Activated CD4-positive, alpha-beta T cell treated with anti-CD3 and anti-CD28 coated beads for 24 hours (primary cell): ENCODE measurements at regions not wholly inside any gene's neighbourhood (a gene's known extent, or its start where the extent isn't known, plus 50 kb on each side); places are given as distances from the start of the nearest gene placed in this dataset.
"Not testable (repeated sequence)": the region's sequence is repeated elsewhere in the genome, so short reads cannot be mapped to it uniquely, and the experiment has no call there.

Experiments
- DNase-seq, 2 donors: peaks; one replicate each; pipeline ENCODE4 v3.0.0-alpha.2; 2020; ENCODE audit warnings: low read depth in 2 of 2

DNA sequence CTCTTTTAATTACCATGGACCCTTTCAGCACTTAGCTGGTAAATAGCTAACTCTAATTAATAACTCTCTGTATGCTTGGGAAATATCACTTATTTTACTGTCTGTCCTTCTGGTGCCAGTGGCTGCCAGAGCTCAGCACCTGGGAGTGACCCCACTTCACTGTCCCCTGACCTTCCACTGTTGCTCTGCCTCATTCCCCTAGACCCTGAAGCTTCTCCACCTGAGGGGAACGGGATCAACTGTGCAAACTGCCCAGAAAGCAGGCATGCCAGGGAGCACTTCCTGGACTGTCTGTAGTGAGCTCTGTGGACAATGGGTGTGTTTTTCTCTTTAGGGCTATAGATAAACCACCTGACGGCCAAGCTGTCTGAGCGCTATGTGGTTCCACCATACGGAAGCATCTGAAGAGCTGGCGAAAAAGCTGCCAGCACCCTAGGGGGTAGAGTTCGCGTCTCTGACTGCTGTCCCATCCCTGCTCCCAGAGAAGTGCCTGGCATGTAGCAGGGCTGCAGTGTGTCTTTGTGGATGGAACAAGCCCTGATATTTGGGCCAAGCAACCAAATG lies 106.3 kb upstream of the FOXA2 start:
- no peak for DNase-seq

GRCh38 chr20:22691369-22692118 lies 107.2 kb upstream of the FOXA2 start:
- DNase-seq: peak; percentile 24 to 33

DNA sequence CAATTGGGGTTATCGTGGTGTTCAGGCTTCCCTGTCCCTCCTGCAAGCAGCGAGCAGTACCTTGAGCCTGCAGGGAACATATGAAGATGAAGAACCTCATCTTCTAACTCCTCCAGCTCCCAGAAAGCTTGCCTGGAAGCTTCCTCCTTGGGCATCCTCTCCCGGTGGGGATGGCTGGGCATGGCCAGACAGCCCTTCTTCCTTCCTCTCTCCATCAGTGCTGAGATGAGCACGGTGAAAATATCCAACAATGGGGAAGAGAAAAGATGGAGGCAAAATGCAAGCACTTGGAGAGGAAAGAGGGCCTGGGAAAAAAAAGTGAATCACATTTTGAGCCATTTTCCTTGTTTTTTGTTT lies 107.7 kb upstream of the FOXA2 start:
- no peak for DNase-seq

- DNase-seq: not testable (repeated sequence)
These were observed 108.2 kb upstream of the FOXA2 start for GRCh38 chr20:22692620-22693019.

- DNase-seq: no peak
These were observed 112.4 kb upstream of the FOXA2 start for GRCh38 chr20:22696759-22697158.

GRCh38 chr20:22698259-22698842 lies 114.0 kb upstream of the FOXA2 start:
- DNase-seq: no peak

DNA sequence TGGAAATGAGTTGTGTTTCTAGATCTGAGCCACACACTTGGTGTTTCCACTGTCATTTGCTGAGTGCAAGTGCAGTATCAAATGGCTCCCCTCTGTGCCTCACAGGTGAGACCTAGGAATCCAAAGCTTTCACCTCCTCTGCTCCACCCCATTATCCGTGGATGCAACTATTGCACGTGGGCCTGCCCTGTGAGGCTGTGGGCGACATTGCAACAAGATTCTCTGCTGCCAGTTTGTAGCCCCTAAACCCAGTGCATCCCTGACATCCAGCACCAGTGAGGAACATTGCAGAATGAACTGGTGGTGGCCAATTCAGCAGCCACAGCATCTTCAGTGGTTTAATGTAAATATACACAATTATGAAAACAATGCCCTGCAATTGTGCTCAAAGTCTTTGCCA lies 115.0 kb upstream of the FOXA2 start:
- no peak for DNase-seq

DNA sequence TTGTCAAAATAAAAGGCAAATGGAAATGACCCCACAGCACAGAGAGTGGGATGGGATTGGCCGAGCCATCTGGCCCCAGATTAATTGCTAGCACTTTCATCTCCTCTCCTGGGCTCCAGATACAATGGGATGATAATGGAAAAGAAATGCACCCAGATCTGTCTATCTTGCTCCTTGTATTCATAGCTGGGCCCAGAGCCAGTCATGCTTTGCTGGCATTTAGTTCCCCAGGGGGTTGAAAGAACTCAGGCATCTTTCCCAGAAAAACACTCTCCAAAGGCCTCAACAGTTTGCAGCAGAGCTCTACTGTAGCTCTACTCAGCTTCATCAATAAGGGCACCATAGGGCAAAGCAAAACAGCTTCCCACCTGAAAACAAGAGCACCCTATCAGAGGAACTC lies 116.0 kb upstream of the FOXA2 start:
- no peak for DNase-seq

DNA sequence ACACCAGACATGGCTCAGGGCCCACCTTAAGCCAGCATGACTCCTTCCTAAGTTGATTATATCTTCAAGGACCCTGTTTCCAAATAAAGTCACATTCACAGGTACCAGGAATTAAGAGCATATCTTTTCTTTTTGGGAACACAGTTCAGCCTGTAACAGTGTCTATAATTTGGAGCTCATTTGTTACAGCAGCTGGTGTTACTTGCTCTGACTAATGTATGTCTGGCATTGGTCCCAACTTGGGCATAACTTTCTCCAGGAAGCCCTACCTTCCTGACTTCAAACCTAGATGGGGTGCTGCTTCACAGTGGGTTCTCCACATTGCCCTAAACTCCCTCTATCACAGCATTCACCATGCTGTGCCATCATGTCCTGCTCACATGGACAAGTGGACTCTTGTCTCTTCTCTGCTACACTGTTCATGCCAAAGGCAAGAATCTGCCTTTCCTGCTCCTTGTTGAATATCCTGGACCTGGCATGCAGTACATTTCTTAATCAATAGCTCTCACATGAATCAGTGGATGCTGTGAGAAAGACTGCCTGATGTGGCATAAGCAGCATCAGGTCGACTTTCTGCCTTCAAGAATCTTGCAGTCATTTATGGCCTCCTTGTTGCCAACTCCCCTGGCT lies 117.4 kb upstream of the FOXA2 start:
- no peak for DNase-seq

GRCh38 chr20:22703843-22704242 lies 119.5 kb upstream of the FOXA2 start:
- no peak for DNase-seq

- DNase-seq: no peak
These were observed 127.8 kb upstream of the FOXA2 start for GRCh38 chr20:22711971-22712755.

DNA sequence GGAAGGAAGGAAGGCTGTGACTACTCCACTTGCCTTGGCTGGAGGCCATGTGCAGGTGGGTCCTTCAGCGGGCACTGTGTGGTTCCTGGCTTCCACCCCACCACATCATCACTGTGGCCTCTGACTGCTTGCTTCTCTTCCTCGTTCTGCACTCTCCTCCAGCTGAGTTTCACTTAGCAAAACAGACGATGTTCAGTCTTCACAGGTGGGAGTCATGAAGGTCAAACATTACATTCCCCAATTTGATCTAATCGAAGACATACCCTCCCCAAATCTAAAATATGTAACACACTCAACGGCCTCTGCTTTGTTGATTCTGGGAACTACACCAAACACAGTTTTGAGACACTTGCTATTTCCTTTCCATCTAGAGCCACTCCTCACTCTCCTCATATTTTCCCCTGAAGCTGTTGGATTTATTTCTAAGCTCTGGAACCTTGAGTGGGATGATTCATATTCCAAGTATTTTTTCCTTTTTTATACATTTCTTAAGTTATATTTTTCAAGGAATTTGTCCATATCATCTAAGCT lies 132.5 kb upstream of the FOXA2 start:
- no peak for DNase-seq

GRCh38 chr20:22717466-22717865 lies 133.1 kb upstream of the FOXA2 start:
- DNase-seq: no peak

GRCh38 chr20:22719167-22719591 lies 134.8 kb upstream of the FOXA2 start:
- DNase-seq: no peak

DNA sequence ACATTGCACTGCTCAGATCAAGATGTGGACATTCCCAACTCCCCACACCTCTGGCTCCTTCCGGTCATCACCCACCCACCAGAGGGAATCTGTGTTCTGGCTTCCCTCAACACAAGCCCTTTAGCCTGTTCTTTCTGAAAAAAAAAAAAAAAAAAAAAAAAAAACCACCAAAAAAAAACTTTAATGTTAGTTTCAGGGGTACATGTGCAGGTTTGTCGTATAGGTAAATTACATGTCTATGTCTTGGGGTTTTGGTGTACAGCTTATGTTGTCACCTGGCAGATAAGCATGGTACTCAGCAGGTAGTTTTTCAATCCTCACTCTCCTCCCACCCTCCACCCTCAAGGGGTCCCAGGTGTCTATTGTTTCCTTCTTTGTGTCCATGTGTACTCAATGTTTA lies 135.8 kb upstream of the FOXA2 start:
- DNase-seq: no peak

DNA sequence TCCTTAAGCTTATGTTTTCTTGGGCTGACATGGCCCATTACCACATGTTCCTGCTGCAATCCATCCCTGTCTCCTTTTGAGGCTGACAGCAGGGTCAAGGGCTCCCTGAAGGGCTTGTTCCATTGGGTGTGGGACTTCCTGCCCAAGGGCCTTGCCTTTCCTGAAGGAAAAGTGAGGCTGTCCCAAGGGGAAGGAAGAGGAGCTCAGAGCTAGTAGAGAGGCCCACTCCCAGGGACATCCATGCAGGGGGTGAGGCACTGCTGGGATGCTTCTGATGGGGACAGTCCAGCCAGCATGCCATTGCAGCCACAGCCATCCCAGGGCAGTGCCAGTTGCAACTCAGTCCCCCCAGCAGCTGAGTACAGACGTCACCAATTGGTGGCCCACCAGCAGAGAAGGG lies 138.4 kb upstream of the FOXA2 start:
- DNase-seq: no peak

GRCh38 chr20:22723659-22724058 lies 139.3 kb upstream of the FOXA2 start:
- DNase-seq: no peak

DNA sequence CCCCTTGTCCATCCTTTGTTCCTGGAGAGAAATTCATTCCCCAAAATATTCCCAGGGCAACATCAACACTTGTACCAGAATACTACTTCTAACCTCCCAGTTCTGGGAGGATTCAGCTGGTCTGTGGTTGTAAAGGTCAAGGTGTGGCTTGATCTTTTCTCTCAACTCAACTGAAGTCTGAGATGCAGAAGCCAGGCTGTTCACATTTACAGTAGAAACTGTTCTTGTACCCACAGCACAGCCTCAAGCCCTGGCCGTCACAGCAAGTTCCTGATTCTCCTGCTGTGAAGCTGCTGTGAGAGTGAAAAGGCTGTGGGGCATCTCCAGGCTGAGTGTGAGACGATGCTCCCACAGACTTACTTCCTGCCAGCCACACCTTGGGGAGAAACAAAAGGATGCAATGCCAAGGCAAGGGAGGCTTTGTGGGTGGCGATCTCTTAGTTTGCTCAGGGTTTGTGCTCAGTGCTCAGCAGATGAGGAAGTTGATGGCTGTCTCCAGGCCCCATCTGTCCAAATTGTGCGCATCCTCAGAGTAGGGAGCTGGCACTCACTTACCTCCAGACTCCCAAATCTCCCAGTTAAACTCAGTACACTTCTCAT lies 143.9 kb upstream of the FOXA2 start:
- DNase-seq: no peak

DNA sequence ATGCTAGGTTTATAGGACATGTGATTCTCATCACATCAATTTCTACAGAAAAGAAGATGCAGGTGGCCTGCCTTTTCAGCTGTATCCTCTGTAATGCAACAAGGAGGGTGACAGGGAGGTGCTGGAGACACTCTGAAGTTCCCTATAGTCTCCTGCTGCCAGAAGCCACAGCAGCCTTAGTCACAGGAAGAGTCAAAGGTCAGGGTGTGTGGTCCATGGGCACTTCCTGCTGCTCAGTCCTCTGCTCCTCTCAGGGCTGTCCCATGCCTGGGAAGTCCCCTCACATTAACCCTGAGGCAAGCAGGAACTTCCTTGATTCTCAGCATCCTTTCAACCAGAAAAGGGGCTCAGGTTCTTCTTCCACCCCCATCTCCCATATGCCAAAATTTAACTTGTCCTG lies 144.8 kb upstream of the FOXA2 start:
- DNase-seq: no peak

- DNase-seq: no peak
These were observed 145.4 kb upstream of the FOXA2 start for GRCh38 chr20:22729616-22730236.

DNA sequence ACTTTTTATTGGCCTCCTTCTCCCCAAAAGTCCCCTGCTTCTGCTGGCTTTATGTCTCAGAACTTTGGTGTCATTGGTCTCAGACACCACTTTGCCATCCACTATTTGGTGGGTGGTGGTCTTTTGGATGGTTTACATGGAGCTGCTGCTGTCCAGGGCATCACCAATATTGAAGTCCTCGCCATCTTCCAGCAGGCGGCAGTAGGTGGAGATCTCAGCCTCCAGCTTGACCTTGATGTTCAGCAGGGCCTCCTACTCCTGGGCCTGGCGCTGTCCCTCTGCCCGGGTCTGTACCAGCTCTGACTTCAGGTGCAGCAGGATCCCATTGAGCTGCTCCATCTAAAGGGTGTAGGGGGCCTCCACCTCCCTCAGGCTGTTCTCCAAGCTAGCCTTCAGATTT lies 148.4 kb upstream of the FOXA2 start:
- no peak for DNase-seq
